CD4-positive, alpha-beta T cell treated with Interleukin-21 for 1 hour (primary cell): ENCODE measurements at regions not wholly inside any gene's neighbourhood (a gene's known extent, or its start where the extent isn't known, plus 50 kb on each side); places are given as distances from the start of the nearest gene placed in this dataset.
"Not testable (repeated sequence)": the region's sequence is repeated elsewhere in the genome, so short reads cannot be mapped to it uniquely, and the experiment has no call there.

Experiments used
- DNase-seq: peaks from one replicate; pipeline ENCODE4 v3.0.0-alpha.2; 2020

DNA sequence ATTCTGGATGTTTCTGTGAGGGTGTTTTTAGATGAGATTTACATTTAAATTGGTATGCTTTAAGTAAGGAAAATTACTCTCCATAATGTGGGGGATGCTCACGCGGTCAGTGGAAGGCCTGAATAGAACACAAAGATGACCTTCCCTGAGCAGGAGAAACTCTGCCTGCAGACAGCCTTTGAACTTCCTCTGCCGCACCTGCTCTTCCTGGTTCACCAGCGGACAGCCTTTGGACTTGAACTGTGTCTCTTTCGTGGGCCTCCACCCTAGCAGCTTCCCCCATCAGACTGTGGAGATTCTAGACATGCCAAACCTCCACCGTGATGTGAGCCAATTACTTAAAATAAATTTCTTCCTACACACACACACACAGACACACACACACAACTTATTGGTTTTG lies 210.7 kb downstream of the EFCAB11 start:
- no peak for DNase-seq

DNA sequence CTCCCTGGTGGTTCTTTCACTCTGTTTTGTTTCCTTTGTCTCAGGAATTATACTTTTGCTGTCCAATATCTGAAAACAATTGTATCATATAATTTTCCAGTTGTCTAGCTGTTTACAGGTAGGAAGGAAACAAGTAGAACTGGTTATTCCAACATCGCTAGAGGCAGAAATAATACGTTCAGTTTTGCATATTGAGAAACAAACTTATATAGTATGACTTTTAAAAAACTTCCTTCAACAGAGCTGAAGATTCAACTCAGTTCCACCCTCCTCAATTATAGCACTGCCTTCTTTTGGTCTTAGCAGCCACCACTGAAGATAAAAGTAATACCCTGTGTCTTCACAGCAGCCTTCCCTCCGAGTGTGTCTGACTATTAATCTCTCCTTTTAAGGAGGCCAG lies 214.3 kb downstream of the EFCAB11 start:
- DNase-seq = no peak

DNA sequence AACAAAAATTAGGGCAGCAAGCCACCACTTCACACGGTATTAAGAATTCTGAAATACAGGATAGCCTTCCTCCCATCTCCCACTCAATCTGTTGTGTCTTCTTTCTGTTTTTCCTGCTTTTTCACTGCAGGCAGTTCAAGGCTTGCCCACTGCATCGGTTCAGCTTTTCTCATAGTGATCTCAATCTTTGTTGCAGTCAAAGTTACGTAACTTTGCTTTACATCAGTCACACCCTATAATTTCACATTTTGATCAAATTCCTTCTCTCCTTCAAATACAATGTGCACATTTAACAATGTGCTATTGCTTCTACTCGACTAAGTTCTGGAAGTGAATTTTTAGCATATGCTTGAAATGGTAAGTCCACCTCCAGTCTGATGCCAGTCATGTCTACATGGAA lies 217.6 kb downstream of the EFCAB11 start:
- no peak for DNase-seq

DNA sequence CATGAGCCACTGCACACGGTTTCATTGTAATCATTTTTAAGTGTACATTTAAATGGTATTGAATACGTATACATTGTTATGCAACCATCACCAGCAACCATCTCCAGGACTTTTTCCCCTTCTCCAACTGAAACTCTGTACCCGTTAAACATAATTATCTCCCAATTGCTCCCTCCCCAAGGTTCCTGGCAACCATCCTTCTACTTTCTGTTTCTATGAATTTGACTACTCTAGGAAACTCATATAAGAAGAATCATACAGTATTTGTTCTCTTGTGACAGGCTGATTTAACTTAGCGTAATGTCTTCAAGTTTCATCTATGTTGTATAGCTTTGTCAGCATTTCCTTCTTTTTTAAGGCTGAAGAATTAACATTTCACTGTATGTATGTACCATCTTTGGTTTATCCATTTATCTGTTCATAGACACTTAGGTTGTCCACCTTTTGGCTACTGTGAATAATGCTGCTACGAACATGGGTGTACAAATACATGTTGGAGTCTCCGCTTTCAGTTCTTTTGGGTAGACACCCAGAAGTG lies 223.1 kb downstream of the EFCAB11 start:
- no peak for DNase-seq

GRCh38 chr14:89730687-89731086 lies 223.8 kb downstream of the EFCAB11 start:
- no peak for DNase-seq

- no peak for DNase-seq
Measured at GRCh38 chr14:89728964-89729363, 225.6 kb downstream of the EFCAB11 start.

DNA sequence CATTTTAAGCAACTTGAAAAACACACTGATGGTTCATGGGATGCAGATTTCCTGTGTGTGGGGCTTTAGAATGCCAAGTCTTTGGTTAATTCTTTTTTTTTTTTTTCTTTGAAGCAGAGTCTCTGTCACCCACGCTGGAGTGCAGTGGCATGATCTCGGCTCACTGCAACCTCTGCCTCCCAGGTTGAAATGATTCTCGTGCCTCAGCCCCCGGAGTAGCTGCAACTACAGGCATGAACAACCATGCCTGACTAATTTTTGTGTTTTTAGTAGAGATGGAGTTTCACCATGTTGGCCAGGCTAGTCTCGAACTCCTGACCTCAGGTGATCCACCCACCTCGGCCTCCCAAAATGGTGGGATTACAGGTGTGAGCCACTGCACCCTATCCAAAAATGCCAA lies 228.3 kb downstream of the EFCAB11 start:
- DNase-seq = not testable (repeated sequence)

- peak; percentile 42 for DNase-seq
Measured at GRCh38 chr14:89724628-89724960, 229.9 kb downstream of the EFCAB11 start.

DNA sequence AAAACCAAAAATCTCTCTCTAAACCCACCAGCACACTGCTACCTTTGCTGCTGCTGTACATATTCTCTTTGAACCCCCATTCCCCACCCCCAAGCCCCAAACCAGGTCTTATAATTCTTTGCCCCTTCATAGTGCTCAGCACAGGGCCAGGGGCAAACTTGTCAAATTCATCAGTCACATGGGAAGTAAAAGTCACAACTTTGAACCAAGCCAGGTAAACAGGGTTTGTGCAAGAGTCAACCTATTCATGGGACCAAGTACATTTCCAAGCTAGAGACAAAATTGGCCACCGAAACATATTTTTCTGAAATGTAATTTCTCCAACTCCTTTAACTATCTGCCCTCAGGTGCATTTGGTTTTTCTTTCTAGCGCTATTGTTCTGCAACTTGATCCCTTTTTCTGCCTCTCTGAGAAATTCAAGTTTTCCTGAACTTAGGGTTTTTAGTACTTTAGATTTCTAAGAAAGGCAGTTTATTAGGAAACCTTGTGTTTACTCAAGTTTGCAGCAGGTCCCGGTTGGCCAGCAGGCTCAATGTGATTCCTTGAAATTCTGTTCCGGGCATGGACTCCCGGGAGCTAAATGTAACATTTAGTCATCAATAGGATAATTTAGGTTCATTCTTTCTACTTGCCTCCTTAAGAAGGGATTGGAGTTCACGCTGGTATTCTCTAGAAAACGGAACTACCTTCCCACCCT lies 230.5 kb downstream of the EFCAB11 start:
- no peak for DNase-seq

- DNase-seq = no peak
Measured at GRCh38 chr14:89721956-89722355, 232.6 kb downstream of the EFCAB11 start.

GRCh38 chr14:89720741-89721729 lies 233.5 kb downstream of the EFCAB11 start:
- peak; percentile 87 for DNase-seq

DNA sequence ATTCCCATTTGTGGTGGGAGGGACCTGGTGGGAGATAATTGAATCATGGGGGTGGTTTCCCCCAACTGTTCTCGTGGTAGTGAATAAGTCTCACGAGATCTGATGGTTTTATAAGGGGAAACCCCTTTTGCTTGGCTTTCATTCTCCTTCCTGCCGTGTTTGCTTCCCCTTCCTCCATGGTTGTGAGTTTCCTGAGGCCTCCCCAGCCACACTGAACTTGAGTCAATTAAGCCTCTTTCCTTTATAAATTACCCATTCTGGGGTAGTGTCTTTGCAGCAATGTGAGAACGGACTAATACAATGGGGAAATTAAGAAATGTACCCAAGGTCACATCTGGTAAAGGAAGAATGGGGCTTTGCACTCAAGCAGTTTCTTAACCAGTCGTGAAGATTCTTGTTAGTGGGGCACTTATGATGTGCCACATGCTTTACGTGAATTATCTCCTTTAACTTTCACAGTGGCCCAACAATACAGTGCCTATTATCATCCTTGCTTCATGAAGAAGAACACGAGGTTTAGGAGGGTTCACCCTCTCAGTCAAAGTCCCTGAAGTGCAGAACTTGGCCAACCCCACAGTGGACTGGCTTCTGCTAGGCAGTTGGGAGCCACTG lies 234.3 kb downstream of the EFCAB11 start:
- DNase-seq = peak; percentile 62

- peak; percentile 24 for DNase-seq
Measured at GRCh38 chr14:89719366-89720075, 235.0 kb downstream of the EFCAB11 start.

GRCh38 chr14:89708982-89709625 lies 245.4 kb downstream of the EFCAB11 start:
- DNase-seq = no peak

GRCh38 chr14:89707086-89707485 lies 247.4 kb downstream of the EFCAB11 start:
- no peak for DNase-seq

GRCh38 chr14:89702876-89703200 lies 251.7 kb downstream of the EFCAB11 start:
- no peak for DNase-seq

- no peak for DNase-seq
Measured at GRCh38 chr14:89702073-89702875, 252.3 kb downstream of the EFCAB11 start.

DNA sequence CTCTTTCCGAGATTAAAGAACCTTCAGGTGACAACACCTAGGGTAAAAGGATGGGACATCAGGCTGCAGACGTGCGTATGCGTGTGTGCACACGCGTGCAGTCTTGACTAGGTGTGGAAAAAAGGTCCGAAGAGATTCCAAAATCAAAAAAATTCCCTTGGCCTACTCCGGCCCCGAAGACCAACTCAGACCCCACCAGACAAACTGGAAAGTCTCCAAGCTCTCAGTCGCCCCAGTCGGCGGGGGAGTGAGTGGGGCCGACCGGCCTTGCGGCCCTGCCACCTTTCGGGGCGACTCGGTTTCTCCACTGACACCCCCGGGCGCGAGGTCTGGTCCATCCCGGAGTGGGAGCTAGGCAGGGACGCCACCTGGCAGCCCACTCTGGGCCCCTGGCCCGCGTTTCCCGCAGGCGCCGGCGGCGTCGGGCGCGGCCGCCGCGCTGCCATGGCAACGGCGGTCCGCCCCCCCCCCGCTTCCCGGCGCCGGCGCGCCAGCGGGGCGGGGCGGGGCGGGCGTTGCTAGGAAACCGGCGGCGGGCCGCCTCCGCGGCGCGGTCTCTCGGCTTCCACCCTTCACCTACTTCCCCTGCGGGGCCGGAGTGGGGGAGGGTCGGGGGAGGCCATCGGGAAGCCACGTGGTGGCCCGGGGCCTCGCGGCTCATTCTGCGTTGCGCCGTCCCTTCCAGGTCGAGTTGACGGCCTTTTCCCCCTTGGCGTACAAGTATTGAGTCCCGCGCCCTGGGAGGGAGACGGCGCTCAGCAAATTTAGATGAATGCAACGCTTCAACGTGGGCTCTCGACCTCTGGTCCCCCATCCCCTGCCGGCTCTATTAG lies 253.1 kb downstream of the EFCAB11 start:
- DNase-seq = peak; percentile 88

GRCh38 chr14:89700801-89701200 lies 253.7 kb downstream of the EFCAB11 start:
- no peak for DNase-seq

DNA sequence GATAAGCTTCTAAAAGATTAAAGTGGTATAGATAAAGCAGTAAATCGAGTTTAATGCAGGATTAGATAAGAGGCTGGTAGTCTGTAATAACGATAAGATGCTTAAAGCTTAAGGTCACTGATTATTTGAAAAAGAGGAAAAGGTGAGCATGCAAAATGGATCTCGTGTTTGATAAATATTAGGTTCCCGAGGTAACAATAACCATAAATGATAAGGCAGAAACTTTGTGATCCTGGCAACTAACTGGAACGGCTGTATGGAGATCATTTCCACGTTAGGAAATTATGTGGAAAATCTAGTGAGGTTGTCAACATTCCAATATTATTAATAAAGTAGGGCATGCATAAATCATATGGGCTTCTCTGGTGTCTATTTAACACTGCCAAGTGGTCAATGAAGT lies 255.5 kb downstream of the EFCAB11 start:
- DNase-seq = no peak
